ENCODE measurements at regions not wholly inside any gene's neighbourhood (a gene's known extent, or its start where the extent isn't known, plus 50 kb on each side); places are given as distances from the start of the nearest gene placed in this dataset.

DNA sequence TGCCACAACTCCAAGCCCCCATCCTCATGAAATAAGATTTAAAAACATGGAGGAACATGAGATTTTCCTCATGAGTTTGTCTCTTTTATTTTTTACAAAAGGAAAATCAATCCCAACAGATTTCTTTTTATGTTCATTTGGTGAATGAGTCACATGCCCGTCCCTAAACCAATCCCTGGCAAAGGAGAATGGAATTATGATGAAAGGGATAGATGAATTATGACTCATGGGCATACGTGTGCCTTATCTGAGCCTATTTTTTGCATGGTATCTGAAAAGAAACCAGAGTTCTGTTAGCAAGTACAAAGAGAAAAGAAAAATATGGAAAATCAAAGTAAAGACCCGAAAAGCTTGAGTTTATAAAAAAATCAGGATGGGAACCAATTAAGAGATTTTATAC lies 267.5 kb upstream of the TMEM161B start:
- TF ChIP-seq RAD21 (IDR thresholded peaks at IDR 0.05) (no peak), CTCF (IDR thresholded peaks at IDR 0.05; ENCODE audit: low read depth, low read length, missing input control) (no peak)
